ENCODE measurements at regions not wholly inside any gene's neighbourhood (a gene's known extent, or its start where the extent isn't known, plus 50 kb on each side); places are given as distances from the start of the nearest gene placed in this dataset.
"Not testable (repeated sequence)": the region's sequence is repeated elsewhere in the genome, so short reads cannot be mapped to it uniquely, and the experiment has no call there.

GRCh38 chr3:137134431-137134830 is 176.6 kb downstream of the IL20RB start:
- no peak overlapping the region for H3K4me3 ChIP-seq
- H3K27ac ChIP-seq: no peak overlapping the region
- no peak for ATAC-seq (replicated peaks in 6 of 8)
- in situ Hi-C loops (cut with MboI; ENCODE audit: low pct_unique_long_range_greater_than_20kb in 2 of 9, low sequenced_read_pairs in 9 of 9, unreplicated experiment in 9 of 9): no loop called here
- H3K4me1 ChIP-seq (replicated peaks in 1 of 2): no peaks in the 10 kb centered on the region
- WGBS, 10 experiments: 0 to 100% (median 53%) methylated on average over 1 to 4 of the region's 4 CpGs; no CpG with 5 or more reads in 1 of the 10 experiments

GRCh38 chr3:137148406-137148805 is 190.6 kb downstream of the IL20RB start:
- Histone ChIP-seq H3K4me3 (no peak overlapping the region), H3K4me1 (replicated peaks in 1 of 2) (peaks cover 0 to 3% of the 10 kb centered on the region in 2 donors), H3K27ac (no peak overlapping the region)
- ATAC-seq (replicated peaks in 6 of 8): no peak
- WGBS, 10 experiments: 15 to 100% (median 81%) methylated on average over 1 to 3 of the region's 3 CpGs; no CpG with 5 or more reads in 4 of the 10 experiments
- in situ Hi-C loops (cut with MboI; ENCODE audit: low pct_unique_long_range_greater_than_20kb in 2 of 9, low sequenced_read_pairs in 9 of 9, unreplicated experiment in 9 of 9): no loop called here

DNA sequence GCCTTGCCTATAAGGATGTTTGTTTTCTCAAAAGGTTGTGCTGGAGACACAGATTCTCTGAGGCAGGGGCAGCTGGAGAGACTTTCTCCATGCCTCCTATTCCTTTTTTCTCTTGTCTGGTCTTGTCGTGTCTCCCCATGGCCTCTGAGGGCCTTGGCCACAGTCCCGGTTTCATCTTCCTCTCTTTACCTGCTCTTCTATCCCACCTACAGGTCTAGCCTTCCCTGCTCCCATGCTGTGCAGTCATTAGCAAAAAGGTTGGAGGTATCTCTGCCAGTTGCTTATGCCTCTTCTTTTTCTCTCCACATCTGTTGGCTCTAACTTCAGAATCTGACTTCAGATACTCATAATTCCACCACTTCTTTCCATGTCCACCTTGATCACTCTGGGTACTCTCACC is 191.1 kb downstream of the IL20RB start:
- Histone ChIP-seq H3K4me1 (replicated peaks in 1 of 2) (peaks cover 0 to 3% of the 10 kb centered on the region in 2 donors), H3K27ac (no peak overlapping the region), H3K4me3 (no peak overlapping the region)
- ATAC-seq (replicated peaks in 6 of 8): no peak
- in situ Hi-C loops (cut with MboI; ENCODE audit: low pct_unique_long_range_greater_than_20kb in 2 of 9, low sequenced_read_pairs in 9 of 9, unreplicated experiment in 9 of 9): no loop called here
- 0 to 80% (median 0%) methylated on average over 1 to 2 of the region's 2 CpGs; no CpG with 5 or more reads in 2 of the 10 experiments for WGBS, 10 experiments

DNA sequence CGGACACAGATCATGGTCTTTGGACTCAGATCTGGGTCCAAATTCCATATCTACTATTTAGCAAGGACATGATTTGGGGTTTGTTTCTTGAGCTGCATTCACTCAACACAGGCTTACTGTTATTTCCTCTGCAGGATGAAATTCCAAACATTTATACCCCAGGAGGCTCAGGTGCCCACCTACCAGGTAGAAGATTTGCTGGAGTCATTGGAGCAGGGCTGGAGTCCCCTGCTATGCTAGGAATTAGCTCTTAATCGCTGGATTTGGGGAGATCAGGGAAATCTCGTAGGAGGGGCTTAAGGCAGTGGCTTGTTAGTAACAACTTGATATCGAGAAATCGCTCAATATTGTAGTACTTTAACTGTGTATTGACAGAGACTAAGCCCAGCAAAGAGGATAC is 193.0 kb downstream of the IL20RB start:
- no peak overlapping the region for H3K4me3 ChIP-seq
- peaks cover 0 to 3% of the 10 kb centered on the region in 2 donors for H3K4me1 ChIP-seq (replicated peaks in 1 of 2)
- ATAC-seq (replicated peaks in 6 of 8): no peak
- WGBS, 10 experiments: 0 to 100% (median 79%) methylated on average over 1 to 4 of the region's 5 CpGs; no CpG with 5 or more reads in 1 of the 10 experiments
- in situ Hi-C loops (cut with MboI; ENCODE audit: low pct_unique_long_range_greater_than_20kb in 2 of 9, low sequenced_read_pairs in 9 of 9, unreplicated experiment in 9 of 9): no loop called here
- no peak overlapping the region for H3K27ac ChIP-seq

DNA sequence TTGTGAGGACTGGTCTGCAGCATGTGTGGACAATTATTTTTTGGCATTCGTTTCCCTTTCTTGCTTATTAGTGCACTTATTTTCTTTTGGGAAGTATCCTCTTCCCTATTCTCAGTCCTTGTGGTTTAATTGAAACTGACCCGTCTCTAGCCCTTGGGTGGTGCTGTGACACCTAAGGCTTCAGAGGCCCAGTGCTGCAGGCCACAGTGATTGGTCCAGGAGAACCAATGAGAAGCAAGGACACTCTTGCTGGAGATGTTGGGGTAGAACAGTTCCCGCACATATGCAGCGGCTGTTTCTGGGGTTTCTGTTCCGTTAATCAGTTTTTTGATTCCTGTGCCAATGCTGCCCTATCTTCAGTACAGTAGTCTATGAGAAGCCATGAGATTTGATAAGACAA is 195.3 kb downstream of the IL20RB start:
- ATAC-seq (replicated peaks in 6 of 8); in situ Hi-C loops (cut with MboI; ENCODE audit: low pct_unique_long_range_greater_than_20kb in 2 of 9, low sequenced_read_pairs in 9 of 9, unreplicated experiment in 9 of 9); H3K4me1 ChIP-seq (replicated peaks in 1 of 2); H3K4me3 ChIP-seq; H3K27ac ChIP-seq: not testable (repeated sequence)
- 52 to 100% (median 69%) methylated on average over 1 to 5 of the region's 5 CpGs; no CpG with 5 or more reads in 3 of the 10 experiments for WGBS, 10 experiments

- peak; percentile 66 to 98 (median 95) for ATAC-seq (replicated peaks in 6 of 8)
- in situ Hi-C loops (cut with MboI; ENCODE audit: low pct_unique_long_range_greater_than_20kb in 2 of 9, low sequenced_read_pairs in 9 of 9, unreplicated experiment in 9 of 9): no loop called here
- Histone ChIP-seq H3K4me3 (no peak overlapping the region), H3K27ac (no peak overlapping the region), H3K4me1 (replicated peaks in 1 of 2) (peaks cover 9 to 10% of the 10 kb centered on the region in 2 donors)
- 2 to 80% (median 28%) methylated on average over 1 to 6 of the region's 6 CpGs for WGBS, 10 experiments
These were observed 205.6 kb downstream of the IL20RB start for GRCh38 chr3:137163241-137163871.

DNA sequence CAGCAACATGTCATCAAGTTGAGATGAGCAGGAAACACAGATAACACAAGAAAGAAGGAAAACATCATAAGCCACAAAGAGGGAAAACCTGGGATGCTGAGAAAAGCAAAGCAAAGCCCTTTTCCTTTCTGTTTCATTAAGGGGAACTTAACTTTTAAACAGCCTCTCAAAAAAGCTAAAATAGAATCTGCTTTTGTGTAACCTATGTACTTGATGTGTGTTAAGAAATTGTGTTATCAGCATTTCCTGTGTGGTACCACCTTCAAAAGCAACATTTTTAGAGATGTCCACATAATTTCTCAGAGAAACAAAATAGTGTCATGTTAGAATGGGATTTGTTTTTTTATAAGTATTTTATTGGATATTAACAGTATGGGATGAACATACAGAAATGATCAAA is 206.2 kb downstream of the IL20RB start:
- Histone ChIP-seq H3K4me1 (replicated peaks in 1 of 2) (peaks cover 9 to 10% of the 10 kb centered on the region in 2 donors), H3K4me3 (no peak overlapping the region)
- ATAC-seq (replicated peaks in 6 of 8): no peak

DNA sequence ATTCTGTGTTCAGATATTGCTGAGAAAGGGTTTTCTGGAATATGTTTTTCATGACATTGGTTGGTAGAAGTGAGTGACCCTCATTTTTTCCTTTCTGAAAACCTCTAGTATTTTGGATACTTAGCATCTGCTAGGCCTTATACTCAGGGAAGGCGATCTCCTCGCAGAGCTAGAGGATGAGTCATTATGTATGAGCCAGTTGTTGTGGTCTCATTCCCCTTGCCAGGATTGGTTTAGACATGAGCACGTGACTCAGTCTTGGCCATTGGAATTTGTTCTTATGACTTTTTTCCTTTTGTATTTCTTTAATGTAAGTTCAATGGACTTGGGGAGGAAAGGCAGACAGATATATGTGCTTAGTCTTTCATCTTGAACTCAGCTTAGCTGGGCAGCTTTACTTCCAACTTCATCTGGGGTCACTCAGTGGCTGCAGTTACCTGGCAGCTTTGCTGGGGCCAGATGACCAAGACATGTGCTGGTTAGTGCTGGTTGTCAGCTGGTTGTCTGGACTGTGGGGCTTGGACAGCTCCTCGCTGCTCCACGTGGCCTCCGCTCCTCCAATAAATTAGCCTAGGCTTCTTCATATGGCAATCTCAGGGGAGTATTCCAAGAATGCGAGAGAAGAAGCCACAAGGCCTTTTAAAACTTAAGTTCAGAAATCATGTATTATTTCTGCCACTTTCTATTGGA is 207.5 kb downstream of the IL20RB start:
- in situ Hi-C loops (cut with MboI; ENCODE audit: low pct_unique_long_range_greater_than_20kb in 2 of 9, low sequenced_read_pairs in 9 of 9, unreplicated experiment in 9 of 9): no loop called here
- WGBS, 10 experiments: 0 to 100% (median 90%) methylated on average over 1 to 7 of the region's 7 CpGs; no CpG with 5 or more reads in 1 of the 10 experiments
- H3K4me3 ChIP-seq: no peak overlapping the region
- peaks cover 9 to 10% of the 10 kb centered on the region in 2 donors for H3K4me1 ChIP-seq (replicated peaks in 1 of 2)
- peak in 4 of 8 experiments; percentile 17 to 63 (median 41) for ATAC-seq (replicated peaks in 6 of 8)
- no peak overlapping the region for H3K27ac ChIP-seq

More for the DNA sequence above, 206.2 kb downstream of the IL20RB start:
- H3K27ac ChIP-seq: no peak overlapping the region
- in situ Hi-C loops (cut with MboI; ENCODE audit: low pct_unique_long_range_greater_than_20kb in 2 of 9, low sequenced_read_pairs in 9 of 9, unreplicated experiment in 9 of 9): no loop called here

DNA sequence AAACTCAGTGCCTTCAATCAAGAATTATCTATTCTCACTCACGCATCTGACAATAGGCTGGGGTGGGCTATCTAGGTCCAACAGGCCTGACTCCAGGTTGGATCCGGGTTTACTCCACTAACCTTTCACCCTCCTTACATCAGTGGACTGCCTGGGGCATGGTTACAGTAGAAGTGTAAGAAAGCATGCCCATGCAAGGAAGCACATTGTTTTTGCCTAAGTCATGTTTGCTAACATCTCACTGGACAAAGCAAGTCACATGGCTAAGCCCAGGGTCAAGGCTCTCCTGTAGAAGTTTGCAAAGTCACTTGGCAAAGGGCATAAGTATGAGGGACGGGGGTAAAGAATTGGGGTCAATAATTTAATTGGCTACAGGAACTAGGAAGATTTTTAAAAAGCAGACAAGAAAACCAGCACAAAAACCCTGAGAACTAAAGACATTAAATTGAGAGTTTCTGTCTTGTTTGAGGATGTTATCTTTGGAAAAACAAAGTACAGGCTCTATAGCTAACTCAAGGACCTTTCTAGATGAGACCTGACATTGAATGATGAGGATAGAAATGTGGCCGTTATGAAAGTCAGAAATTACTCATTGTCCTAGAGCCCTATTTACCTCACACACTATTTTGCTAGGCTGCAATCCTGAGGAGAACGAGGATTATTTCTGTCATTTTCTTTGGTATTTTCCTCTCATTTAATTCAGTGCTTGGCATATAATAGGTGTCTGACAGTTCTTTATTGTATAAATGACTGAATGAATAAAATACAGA is 214.2 kb downstream of the IL20RB start:
- in situ Hi-C loops (cut with MboI; ENCODE audit: low pct_unique_long_range_greater_than_20kb in 2 of 9, low sequenced_read_pairs in 9 of 9, unreplicated experiment in 9 of 9): no loop called here
- H3K4me3 ChIP-seq: no peak overlapping the region
- no peak overlapping the region for H3K27ac ChIP-seq
- H3K4me1 ChIP-seq (replicated peaks in 1 of 2): no peaks in the 10 kb centered on the region
- no peak for ATAC-seq (replicated peaks in 6 of 8)
- WGBS, 10 experiments: 6 to 100% (median 77%) methylated on average over 2 to 4 of the region's 5 CpGs

- no peak overlapping the region for H3K27ac ChIP-seq
- no peak for ATAC-seq (replicated peaks in 6 of 8)
- H3K4me1 ChIP-seq (replicated peaks in 1 of 2): no peaks in the 10 kb centered on the region
- in situ Hi-C loops (cut with MboI; ENCODE audit: low pct_unique_long_range_greater_than_20kb in 2 of 9, low sequenced_read_pairs in 9 of 9, unreplicated experiment in 9 of 9): no loop called here
- WGBS, 10 experiments: 0 to 90% (median 80%) methylated on average over 1 of the region's 1 CpG; no CpG with 5 or more reads in 3 of the 10 experiments
- H3K4me3 ChIP-seq: no peak overlapping the region
These were observed 214.9 kb downstream of the IL20RB start for GRCh38 chr3:137172728-137173127.

GRCh38 chr3:137174514-137174913 is 216.7 kb downstream of the IL20RB start:
- in situ Hi-C loops (cut with MboI; ENCODE audit: low pct_unique_long_range_greater_than_20kb in 2 of 9, low sequenced_read_pairs in 9 of 9, unreplicated experiment in 9 of 9): no loop called here
- no peak for ATAC-seq (replicated peaks in 6 of 8)
- Histone ChIP-seq H3K4me3 (no peak overlapping the region), H3K4me1 (replicated peaks in 1 of 2) (no peaks in the 10 kb centered on the region), H3K27ac (no peak overlapping the region)
- 0 to 91% (median 50%) methylated on average over 1 of the region's 2 CpGs; no CpG with 5 or more reads in 2 of the 10 experiments for WGBS, 10 experiments

DNA sequence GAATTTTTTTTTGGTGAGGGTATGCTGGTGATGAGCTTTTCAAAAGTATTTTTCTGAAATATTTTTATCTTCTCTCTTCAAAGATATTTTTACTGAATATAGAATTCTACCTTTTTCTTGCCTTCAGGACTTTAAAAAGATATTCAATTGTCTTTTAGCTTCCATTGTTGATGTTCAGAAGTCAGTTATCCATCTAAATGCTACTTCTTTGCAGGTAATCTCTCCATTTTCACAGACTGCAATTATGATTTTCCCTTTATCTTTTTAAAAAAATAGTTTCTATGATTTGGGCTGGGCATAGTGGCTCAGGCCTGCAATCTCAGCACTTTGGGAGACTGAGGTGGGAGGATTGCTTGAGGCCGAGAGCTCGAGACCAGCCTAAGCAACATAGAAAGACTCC is 222.4 kb downstream of the IL20RB start:
- no peak for ATAC-seq (replicated peaks in 6 of 8)
- no peaks in the 10 kb centered on the region for H3K4me1 ChIP-seq (replicated peaks in 1 of 2)
- no peak overlapping the region for H3K27ac ChIP-seq
- 43 to 100% (median 93%) methylated on average over 2 of the region's 2 CpGs; no CpG with 5 or more reads in 3 of the 10 experiments for WGBS, 10 experiments
- H3K4me3 ChIP-seq: no peak overlapping the region
- in situ Hi-C loops (cut with MboI; ENCODE audit: low pct_unique_long_range_greater_than_20kb in 2 of 9, low sequenced_read_pairs in 9 of 9, unreplicated experiment in 9 of 9): loop anchor here in 1 of 9 experiments (25.0 kb wide), 1 partner anchor 143 kb away; no protein-coding TSS in a partner anchor

All from motor neuron (in vitro differentiated cells).